ENCODE measurements at regions not wholly inside any gene's neighbourhood (a gene's known extent, or its start where the extent isn't known, plus 50 kb on each side); places are given as distances from the start of the nearest gene placed in this dataset.

DNA sequence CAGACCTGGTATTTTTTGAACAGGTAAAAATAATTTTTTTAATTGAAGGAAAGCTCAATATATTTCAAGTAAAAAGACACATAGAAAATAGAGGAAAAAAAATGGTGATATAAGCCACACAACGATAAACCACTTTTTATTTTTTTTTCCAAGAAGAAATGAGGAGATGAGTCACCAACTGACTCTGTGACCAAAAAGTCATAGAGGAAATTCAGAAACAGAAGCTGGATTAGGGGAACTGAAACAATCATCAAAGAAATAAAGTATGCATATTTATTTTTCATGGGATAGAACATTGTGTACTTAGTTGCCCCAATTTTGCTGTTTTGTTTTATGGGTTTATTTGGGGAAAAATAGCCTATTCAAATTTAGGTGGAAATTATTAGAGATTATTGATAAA lies 176.8 kb upstream of the AGR3 start (continued):
- TF ChIP-seq, protein P1, sequence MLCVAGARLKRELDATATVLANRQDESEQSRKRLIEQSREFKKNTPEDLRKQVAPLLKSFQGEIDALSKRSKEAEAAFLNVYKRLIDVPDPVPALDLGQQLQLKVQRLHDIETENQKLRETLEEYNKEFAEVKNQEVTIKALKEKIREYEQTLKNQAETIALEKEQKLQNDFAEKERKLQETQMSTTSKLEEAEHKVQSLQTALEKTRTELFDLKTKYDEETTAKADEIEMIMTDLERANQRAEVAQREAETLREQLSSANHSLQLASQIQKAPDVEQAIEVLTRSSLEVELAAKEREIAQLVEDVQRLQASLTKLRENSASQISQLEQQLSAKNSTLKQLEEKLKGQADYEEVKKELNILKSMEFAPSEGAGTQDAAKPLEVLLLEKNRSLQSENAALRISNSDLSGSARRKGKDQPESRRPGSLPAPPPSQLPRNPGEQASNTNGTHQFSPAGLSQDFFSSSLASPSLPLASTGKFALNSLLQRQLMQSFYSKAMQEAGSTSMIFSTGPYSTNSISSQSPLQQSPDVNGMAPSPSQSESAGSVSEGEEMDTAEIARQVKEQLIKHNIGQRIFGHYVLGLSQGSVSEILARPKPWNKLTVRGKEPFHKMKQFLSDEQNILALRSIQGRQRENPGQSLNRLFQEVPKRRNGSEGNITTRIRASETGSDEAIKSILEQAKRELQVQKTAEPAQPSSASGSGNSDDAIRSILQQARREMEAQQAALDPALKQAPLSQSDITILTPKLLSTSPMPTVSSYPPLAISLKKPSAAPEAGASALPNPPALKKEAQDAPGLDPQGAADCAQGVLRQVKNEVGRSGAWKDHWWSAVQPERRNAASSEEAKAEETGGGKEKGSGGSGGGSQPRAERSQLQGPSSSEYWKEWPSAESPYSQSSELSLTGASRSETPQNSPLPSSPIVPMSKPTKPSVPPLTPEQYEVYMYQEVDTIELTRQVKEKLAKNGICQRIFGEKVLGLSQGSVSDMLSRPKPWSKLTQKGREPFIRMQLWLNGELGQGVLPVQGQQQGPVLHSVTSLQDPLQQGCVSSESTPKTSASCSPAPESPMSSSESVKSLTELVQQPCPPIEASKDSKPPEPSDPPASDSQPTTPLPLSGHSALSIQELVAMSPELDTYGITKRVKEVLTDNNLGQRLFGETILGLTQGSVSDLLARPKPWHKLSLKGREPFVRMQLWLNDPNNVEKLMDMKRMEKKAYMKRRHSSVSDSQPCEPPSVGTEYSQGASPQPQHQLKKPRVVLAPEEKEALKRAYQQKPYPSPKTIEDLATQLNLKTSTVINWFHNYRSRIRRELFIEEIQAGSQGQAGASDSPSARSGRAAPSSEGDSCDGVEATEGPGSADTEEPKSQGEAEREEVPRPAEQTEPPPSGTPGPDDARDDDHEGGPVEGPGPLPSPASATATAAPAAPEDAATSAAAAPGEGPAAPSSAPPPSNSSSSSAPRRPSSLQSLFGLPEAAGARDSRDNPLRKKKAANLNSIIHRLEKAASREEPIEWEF (IDR thresholded peaks at IDR 0.05; ENCODE audit: insufficient replicate concordance, low read depth, low read length): no peak
- TF ChIP-seq, protein P2, sequence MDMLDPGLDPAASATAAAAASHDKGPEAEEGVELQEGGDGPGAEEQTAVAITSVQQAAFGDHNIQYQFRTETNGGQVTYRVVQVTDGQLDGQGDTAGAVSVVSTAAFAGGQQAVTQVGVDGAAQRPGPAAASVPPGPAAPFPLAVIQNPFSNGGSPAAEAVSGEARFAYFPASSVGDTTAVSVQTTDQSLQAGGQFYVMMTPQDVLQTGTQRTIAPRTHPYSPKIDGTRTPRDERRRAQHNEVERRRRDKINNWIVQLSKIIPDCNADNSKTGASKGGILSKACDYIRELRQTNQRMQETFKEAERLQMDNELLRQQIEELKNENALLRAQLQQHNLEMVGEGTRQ (IDR thresholded peaks at IDR 0.05; ENCODE audit: borderline replicate concordance, low read depth, low read length): no peak
- no peak for TF ChIP-seq TCF12 (IDR thresholded peaks at IDR 0.05; ENCODE audit: low read depth, low read length)

DNA sequence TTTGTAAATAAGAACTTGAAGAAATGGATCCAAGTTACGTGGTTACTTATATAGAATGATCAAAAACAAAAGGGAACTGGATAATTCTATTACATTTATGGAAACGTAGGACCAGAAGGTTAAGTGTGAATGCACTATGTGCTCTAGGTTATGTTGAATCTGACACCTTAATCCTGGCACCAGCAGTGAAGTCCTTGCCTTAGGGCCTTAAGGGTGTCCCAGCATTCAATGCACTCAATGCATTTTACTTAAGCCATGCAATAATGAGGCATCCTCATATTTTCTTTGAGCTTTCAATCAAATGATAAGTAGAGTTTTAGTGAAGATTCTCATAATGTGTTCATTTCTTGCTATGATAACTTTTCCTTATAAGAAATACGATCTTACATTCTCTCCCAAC lies 178.3 kb upstream of the AGR3 start:
- ChIA-PET CTCF (no interaction called here), RAD21 (ENCODE audit: unreplicated experiment) (no interaction called here), SMC1A (ENCODE audit: uncharacterized antibody, unreplicated experiment) (interaction anchor here (0.8 to 1.2 kb wide), 3 partner anchors 13 to 241 kb away, joined by 3 read pairs; no protein-coding TSS in a partner anchor), POLR2A (no interaction called here)
- in situ Hi-C loops (cut with MboI): no loop called here
- Histone ChIP-seq H3K36me3 (ENCODE audit: control insufficient read depth in 2 of 2, insufficient read depth in 2 of 2, low read length in 1 of 2) (no peaks in the 10 kb centered on the region), H3K27me3 (replicated peaks in 1 of 2; ENCODE audit: control insufficient read depth in 2 of 2, insufficient read depth in 2 of 2, low read length in 1 of 2) (no peaks in the 10 kb centered on the region), H3K79me2 (ENCODE audit: control insufficient read depth, insufficient read depth, low read length) (no peaks in the 10 kb centered on the region), H3K4me1 (ENCODE audit: control insufficient read depth, insufficient read depth, low read length) (no peaks in the 10 kb centered on the region), H3K9me3 (replicated peaks; ENCODE audit: control insufficient read depth, insufficient read depth, low read length) (no peaks in the 10 kb centered on the region), H3K9ac (ENCODE audit: control insufficient read depth, insufficient read depth, low read length) (no peak overlapping the region), H3K27ac (ENCODE audit: control insufficient read depth, insufficient read depth) (no peak overlapping the region), H2AFZ (ENCODE audit: control insufficient read depth, low read depth, low read length) (no peak overlapping the region), H4K20me1 (ENCODE audit: control insufficient read depth, insufficient read depth) (no peaks in the 10 kb centered on the region), H3K4me2 (ENCODE audit: control insufficient read depth, insufficient read depth) (no peak overlapping the region), H3K4me3 (no peak overlapping the region)
- DNase-seq (ENCODE audit: low read depth, low spot score) (no peak), ATAC-seq (no peak), FAIRE-seq (no peak)
- 65% methylated on average over 3 of the region's 3 CpGs for WGBS (ENCODE audit: insufficient coverage, insufficient replicate concordance, low lambda C conversion rate, missing lambda C conversion rate)
- intact Hi-C loops (cut with micrococcal nuclease; ENCODE audit: unreplicated experiment): loop anchor here (5.0 kb wide), 1 partner anchor 97 kb away; no protein-coding TSS in a partner anchor
- no TSS peak for BruUV-seq (replicated peaks)
- TF ChIP-seq RAD21 (IDR thresholded peaks at IDR 0.05; ENCODE audit: insufficient read depth, low read depth, low read length) (no peak), NBN (IDR thresholded peaks at IDR 0.05) (no peak), MYC (IDR thresholded peaks at IDR 0.05; ENCODE audit: insufficient read depth, insufficient read length, insufficient replicate concordance, low read length, severe bottlenecking) (no peak), HDGF (IDR thresholded peaks at IDR 0.05) (no peak), CREB1 (IDR thresholded peaks at IDR 0.05; ENCODE audit: low read depth) (no peak), FOXM1 (IDR thresholded peaks at IDR 0.05; ENCODE audit: low read depth, low read length) (no peak), CREM (IDR thresholded peaks at IDR 0.05; ENCODE audit: low read depth) (no peak), MYB (IDR thresholded peaks at IDR 0.05; ENCODE audit: borderline replicate concordance, low read depth, low read length) (no peak), DPF2 (IDR thresholded peaks at IDR 0.05) (no peak), PAX8 (IDR thresholded peaks at IDR 0.05) (no peak), SIN3A (IDR thresholded peaks at IDR 0.05; ENCODE audit: low read depth, low read length) (no peak), TARDBP (IDR thresholded peaks at IDR 0.05; ENCODE audit: borderline replicate concordance) (no peak)
- TF ChIP-seq, protein P3, sequence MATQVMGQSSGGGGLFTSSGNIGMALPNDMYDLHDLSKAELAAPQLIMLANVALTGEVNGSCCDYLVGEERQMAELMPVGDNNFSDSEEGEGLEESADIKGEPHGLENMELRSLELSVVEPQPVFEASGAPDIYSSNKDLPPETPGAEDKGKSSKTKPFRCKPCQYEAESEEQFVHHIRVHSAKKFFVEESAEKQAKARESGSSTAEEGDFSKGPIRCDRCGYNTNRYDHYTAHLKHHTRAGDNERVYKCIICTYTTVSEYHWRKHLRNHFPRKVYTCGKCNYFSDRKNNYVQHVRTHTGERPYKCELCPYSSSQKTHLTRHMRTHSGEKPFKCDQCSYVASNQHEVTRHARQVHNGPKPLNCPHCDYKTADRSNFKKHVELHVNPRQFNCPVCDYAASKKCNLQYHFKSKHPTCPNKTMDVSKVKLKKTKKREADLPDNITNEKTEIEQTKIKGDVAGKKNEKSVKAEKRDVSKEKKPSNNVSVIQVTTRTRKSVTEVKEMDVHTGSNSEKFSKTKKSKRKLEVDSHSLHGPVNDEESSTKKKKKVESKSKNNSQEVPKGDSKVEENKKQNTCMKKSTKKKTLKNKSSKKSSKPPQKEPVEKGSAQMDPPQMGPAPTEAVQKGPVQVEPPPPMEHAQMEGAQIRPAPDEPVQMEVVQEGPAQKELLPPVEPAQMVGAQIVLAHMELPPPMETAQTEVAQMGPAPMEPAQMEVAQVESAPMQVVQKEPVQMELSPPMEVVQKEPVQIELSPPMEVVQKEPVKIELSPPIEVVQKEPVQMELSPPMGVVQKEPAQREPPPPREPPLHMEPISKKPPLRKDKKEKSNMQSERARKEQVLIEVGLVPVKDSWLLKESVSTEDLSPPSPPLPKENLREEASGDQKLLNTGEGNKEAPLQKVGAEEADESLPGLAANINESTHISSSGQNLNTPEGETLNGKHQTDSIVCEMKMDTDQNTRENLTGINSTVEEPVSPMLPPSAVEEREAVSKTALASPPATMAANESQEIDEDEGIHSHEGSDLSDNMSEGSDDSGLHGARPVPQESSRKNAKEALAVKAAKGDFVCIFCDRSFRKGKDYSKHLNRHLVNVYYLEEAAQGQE (IDR thresholded peaks at IDR 0.05; ENCODE audit: low read depth, low read length): no peak
